Transverse colon (tissue), 4 donors: ENCODE measurements at regions not wholly inside any gene's neighbourhood (a gene's known extent, or its start where the extent isn't known, plus 50 kb on each side); places are given as distances from the start of the nearest gene placed in this dataset.
"Not testable (repeated sequence)": the region's sequence is repeated elsewhere in the genome, so short reads cannot be mapped to it uniquely, and the experiment has no call there.

ENCODE experiments used
- DNase-seq: peaks from one replicate; pipeline ENCODE4 v3.0.0-alpha.2; 2019
- H3K27ac ChIP-seq, 4 donors: fragments of 200-600 bp; sonication (generic); 2 replicates each; pipeline ENCODE4 v1.5.1; 2016 to 2018; ENCODE audit warnings: inconsistent platforms in 4 of 4
- H3K27me3 ChIP-seq: fragments of 200-600 bp; sonication (generic); 2 replicates; pipeline ENCODE4 v1.5.1; 2017; ENCODE audit warnings: inconsistent platforms
- H3K36me3 ChIP-seq, 4 donors: fragments of 200-600 bp; sonication (generic); 2 replicates each; pipeline ENCODE4 v1.5.1; 2017 to 2019; ENCODE audit warnings: inconsistent platforms in 4 of 4
- H3K4me1 ChIP-seq, 4 donors: fragments of 200-600 bp; sonication (generic); 2 replicates each; pipeline ENCODE4 v1.5.1; 2017 to 2020; ENCODE audit warnings: inconsistent platforms in 4 of 4
- H3K4me3 ChIP-seq, 4 donors: fragments of 200-600 bp; sonication (generic); 1 replicate in 1 of 4; 2 replicates in 3 of 4; pipeline versions ENCODE4 v1.5.1 to v1.6.1; 2017 to 2019; ENCODE audit warnings: inconsistent platforms in 4 of 4
- H3K9me3 ChIP-seq, 2 donors: fragments of 200-600 bp; sonication (generic); 2 replicates each; pipeline ENCODE4 v1.5.1; 2017 to 2019; ENCODE audit warnings: inconsistent platforms in 2 of 2
- CTCF ChIP-seq, 5 experiments: fragments of 200-600 bp in 3 of 5; fragments of 450-650 bp in 2 of 5; sonication (generic) in 3 of 5; IDR thresholded peaks; 1 replicate in 2 of 5; 2 replicates in 3 of 5; pipeline ENCODE4 v1.5.1; 2016 to 2017; ENCODE audit warnings: antibody characterized with exemption in 5 of 5, inconsistent platforms in 3 of 5, mild to moderate bottlenecking in 2 of 5, moderate library complexity in 1 of 5
- EP300 ChIP-seq: sonication (generic); formaldehyde crosslinking; IDR thresholded peaks from one replicate; pipeline ENCODE4 v1.6.1; 2017; ENCODE audit warnings: antibody characterized with exemption, low read depth
- POLR2A ChIP-seq: fragments of 450-650 bp; IDR thresholded peaks from one replicate; pipeline ENCODE4 v1.6.1; 2016; ENCODE audit warnings: antibody characterized with exemption, mild to moderate bottlenecking, moderate library complexity
- POLR2AphosphoS5 ChIP-seq, 3 donors: sonication (generic); formaldehyde crosslinking; IDR thresholded peaks; one replicate each; pipeline ENCODE4 v1.6.1; 2016; ENCODE audit warnings: antibody characterized with exemption in 3 of 3
- WGBS, 2 donors: methylation state at CpG; one replicate each; pipeline ENCODE4 v1.1.5; 2018; ENCODE audit warnings: low coverage in 1 of 2; 5-methylcytosine and 5-hydroxymethylcytosine counted together
- in situ Hi-C, 4 donors: fragments of 200-750 bp; cut with MboI; loops; one replicate each; pipeline versions ENCODE4 v1.15.0 to v1.15.1; 2017; ENCODE audit warnings: low sequenced_read_pairs in 3 of 4, low pct_ligation_motif_present in 1 of 4, low pct_unique_long_range_greater_than_20kb in 1 of 4
- intact Hi-C: fragments of 100-400 bp; cut with DNase I; formaldehyde crosslinking; loops from one replicate; pipeline ENCODE4 v1.15.1; 2023; ENCODE audit warnings: low total_unique reads

- WGBS, 2 donors = 15 to 18% methylated on average over 4 to 15 of the region's 15 CpGs
- intact Hi-C loops (no loop called here), in situ Hi-C loops (no loop called here)
- no peaks in the 10 kb centered on the region for H3K9me3 ChIP-seq
- H3K27ac ChIP-seq = no peak overlapping the region
- no peaks in the 10 kb centered on the region for H3K4me1 ChIP-seq
- H3K27me3 ChIP-seq = no peaks in the 10 kb centered on the region
- no peaks in the 10 kb centered on the region for H3K36me3 ChIP-seq
- no peak for TF ChIP-seq POLR2A
- no peak for TF ChIP-seq POLR2AphosphoS5 (IDR thresholded peaks at IDR 0.05)
- TF ChIP-seq EP300 = no peak
- TF ChIP-seq CTCF (IDR thresholded peaks at IDR 0.05) = no peak
- DNase-seq = peak; percentile 23
- H3K4me3 ChIP-seq = peak overlapping the region in 1 of 4 donors; percentile 8
Measured at GRCh38 chr10:117830787-117831212, 215.9 kb downstream of the RAB11FIP2 start.

GRCh38 chr10:117838500-117839498 lies 207.9 kb downstream of the RAB11FIP2 start:
- H3K9me3 ChIP-seq, DNase-seq, in situ Hi-C loops, H3K36me3 ChIP-seq, H3K4me1 ChIP-seq, H3K27ac ChIP-seq, H3K4me3 ChIP-seq, intact Hi-C loops: not testable (repeated sequence)
- H3K27me3 ChIP-seq = peaks cover 12% of the 10 kb centered on the region
- 54 to 80% methylated on average over 2 to 35 of the region's 39 CpGs for WGBS, 2 donors

GRCh38 chr10:117856426-117856825 lies 190.3 kb downstream of the RAB11FIP2 start:
- H3K9me3 ChIP-seq, in situ Hi-C loops, H3K27ac ChIP-seq, DNase-seq, H3K4me1 ChIP-seq, intact Hi-C loops, H3K36me3 ChIP-seq, H3K27me3 ChIP-seq, H3K4me3 ChIP-seq: not testable (repeated sequence)
- 79 to 86% methylated on average over 1 of the region's 1 CpG for WGBS, 2 donors

GRCh38 chr10:117860135-117860534 lies 186.6 kb downstream of the RAB11FIP2 start:
- H3K27me3 ChIP-seq = no peaks in the 10 kb centered on the region
- 80% methylated on average over 5 of the region's 5 CpGs; no CpG with 5 or more reads in 1 of the 2 donors for WGBS, 2 donors
- H3K9me3 ChIP-seq = no peaks in the 10 kb centered on the region
- in situ Hi-C loops = no loop called here
- no peak for TF ChIP-seq POLR2A
- DNase-seq = no peak
- intact Hi-C loops = no loop called here
- no peak overlapping the region for H3K4me3 ChIP-seq
- H3K4me1 ChIP-seq = no peaks in the 10 kb centered on the region
- no peak overlapping the region for H3K27ac ChIP-seq
- no peaks in the 10 kb centered on the region for H3K36me3 ChIP-seq

GRCh38 chr10:117860823-117861222 lies 185.9 kb downstream of the RAB11FIP2 start:
- DNase-seq = no peak
- H3K4me3 ChIP-seq = no peak overlapping the region
- no peak overlapping the region for H3K27ac ChIP-seq
- H3K9me3 ChIP-seq = no peaks in the 10 kb centered on the region
- in situ Hi-C loops = no loop called here
- no peaks in the 10 kb centered on the region for H3K27me3 ChIP-seq
- TF ChIP-seq POLR2A (no peak), CTCF (IDR thresholded peaks at IDR 0.05) (peak in 4 of 5 experiments; percentile 23 to 47 (median 40)), POLR2AphosphoS5 (IDR thresholded peaks at IDR 0.05) (no peak), EP300 (no peak)
- H3K36me3 ChIP-seq = no peaks in the 10 kb centered on the region
- intact Hi-C loops = no loop called here
- H3K4me1 ChIP-seq = no peaks in the 10 kb centered on the region
